SH-SY5Y (cell line): ENCODE measurements at regions not wholly inside any gene's neighbourhood (a gene's known extent, or its start where the extent isn't known, plus 50 kb on each side); places are given as distances from the start of the nearest gene placed in this dataset.

Experiments used
- GATA2 ChIP-seq: IDR thresholded peaks from 2 replicates; pipeline ENCODE4 v1.6.1; 2011; ENCODE audit warnings: mild to moderate bottlenecking, low read depth, low read length
- GATA3 ChIP-seq: IDR thresholded peaks from 2 replicates; pipeline ENCODE4 v1.6.1; 2011; ENCODE audit warnings: low read depth, mild to moderate bottlenecking, low read length, moderate library complexity

DNA sequence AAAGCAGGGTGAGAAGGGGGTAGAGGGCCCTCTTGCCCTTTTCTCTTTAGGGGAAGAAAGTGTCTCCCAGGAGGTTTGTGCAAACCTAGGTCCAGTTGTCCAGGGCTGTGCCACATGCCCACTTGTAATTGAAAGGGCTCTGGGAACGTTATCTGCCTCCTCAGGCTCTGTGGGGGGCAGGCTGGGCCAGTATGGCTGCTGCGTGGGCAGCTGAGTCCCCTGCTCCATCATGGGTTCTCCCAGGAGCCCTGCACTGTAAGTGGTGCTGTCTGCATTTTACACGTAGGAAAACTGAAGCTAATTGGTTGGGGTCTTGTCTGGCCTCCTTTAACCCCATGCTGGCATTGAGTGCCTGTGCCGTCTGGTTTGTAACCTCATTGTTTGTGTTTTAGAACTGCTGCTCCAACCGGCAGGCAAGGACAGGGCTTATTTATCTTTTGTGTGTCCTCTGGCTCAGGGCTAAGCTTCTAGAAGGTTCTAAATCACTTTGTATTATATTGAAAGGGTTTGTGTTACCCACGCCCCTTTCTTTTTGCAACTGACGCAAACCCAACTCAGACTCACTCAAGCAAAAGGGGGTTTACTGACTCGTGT lies 117.7 kb upstream of the CIBAR2 start:
- TF ChIP-seq GATA3 (no peak), GATA2 (no peak)
